Activated CD4-positive, alpha-beta T cell treated with anti-CD3 and anti-CD28 coated beads, Interleukin-2, amount 50 U/mL, for 48 hours (primary cell): ENCODE measurements at regions not wholly inside any gene's neighbourhood (a gene's known extent, or its start where the extent isn't known, plus 50 kb on each side); places are given as distances from the start of the nearest gene placed in this dataset.

Experiments used
- DNase-seq, 2 experiments: peaks; one replicate each; pipeline ENCODE4 v3.0.0-alpha.2; 2020

GRCh38 chr14:58785701-58786100 is 147.9 kb downstream of the DACT1 start:
- no peak for DNase-seq

GRCh38 chr14:58787592-58787991 is 149.8 kb downstream of the DACT1 start:
- DNase-seq, result no peak

- DNase-seq, result no peak
Measured at GRCh38 chr14:58788655-58789503, 151.1 kb downstream of the DACT1 start.

- no peak for DNase-seq
Measured at GRCh38 chr14:58789736-58790135, 152.0 kb downstream of the DACT1 start.

- no peak for DNase-seq
Measured at GRCh38 chr14:58792416-58792815, 154.7 kb downstream of the DACT1 start.

- no peak for DNase-seq
Measured at GRCh38 chr14:58793131-58793740, 155.5 kb downstream of the DACT1 start.

- no peak for DNase-seq
Measured at GRCh38 chr14:58794993-58795762, 157.4 kb downstream of the DACT1 start.

- no peak for DNase-seq
Measured at GRCh38 chr14:58796242-58797009, 158.7 kb downstream of the DACT1 start.

- DNase-seq, result no peak
Measured at GRCh38 chr14:58797010-58797429, 159.3 kb downstream of the DACT1 start.

GRCh38 chr14:58798173-58798572 is 160.4 kb downstream of the DACT1 start:
- DNase-seq, result no peak

- no peak for DNase-seq
Measured at GRCh38 chr14:58801086-58801485, 163.3 kb downstream of the DACT1 start.

GRCh38 chr14:58805057-58805456 is 167.3 kb downstream of the DACT1 start:
- no peak for DNase-seq

- DNase-seq, result no peak
Measured at GRCh38 chr14:58805605-58806409, 168.0 kb downstream of the DACT1 start.

GRCh38 chr14:58807191-58807590 is 169.4 kb downstream of the DACT1 start:
- DNase-seq, result no peak

GRCh38 chr14:58808828-58809227 is 171.1 kb downstream of the DACT1 start:
- DNase-seq, result no peak

- DNase-seq, result no peak
Measured at GRCh38 chr14:58809520-58809919, 171.8 kb downstream of the DACT1 start.

GRCh38 chr14:58812050-58812910 is 174.5 kb downstream of the DACT1 start:
- no peak for DNase-seq

- no peak for DNase-seq
Measured at GRCh38 chr14:58813745-58814144, 176.0 kb downstream of the DACT1 start.

GRCh38 chr14:58814466-58814865 is 176.7 kb downstream of the DACT1 start:
- no peak for DNase-seq

- DNase-seq, result no peak
Measured at GRCh38 chr14:58815161-58815701, 177.5 kb downstream of the DACT1 start.

GRCh38 chr14:58815794-58816193 is 178.0 kb downstream of the DACT1 start:
- DNase-seq, result no peak
